K562 (cell line): ENCODE measurements at regions not wholly inside any gene's neighbourhood (a gene's known extent, or its start where the extent isn't known, plus 50 kb on each side); places are given as distances from the start of the nearest gene placed in this dataset.

Source experiments
- ATAC-seq: fragments of 200-7000 bp; cut with Tn5 transposase; 3 replicates; pipeline ENCODE4 v1.9.1; 2020; ENCODE audit warnings: moderate library complexity
- BruUV-seq: library from RNA; stranded (reverse); fragments of 400-500 nt; replicated peaks from 2 replicates; lab custom pipeline; 2021; lab: Mats Ljungman, UMichigan
- CTCF ChIA-PET: fragments of 300-600 bp; formaldehyde crosslinking; extraction: SDS; loops from one replicate; lab custom pipeline; 2021; ENCODE audit warnings: low intra/inter-chr PET ratio; lab: Yijun Ruan, JAX
- POLR2A ChIA-PET: fragments of 300-600, 350-650 bp; sonication (Branson Sonifier 250); formaldehyde crosslinking; extraction: SDS; loops from one replicate; lab custom pipeline; 2021; ENCODE audit warnings: antibody characterized with exemption, inconsistent platforms; lab: Yijun Ruan, JAX
- DNase-seq, 4 experiments: peaks; one replicate each; pipeline versions ENCODE4 v3.0.0 to v3.0.0-alpha.2; 2011 to 2018; ENCODE audit warnings: low spot score in 3 of 4, mixed read lengths in 3 of 4; ENCODE audit errors: extremely low read depth in 1 of 4
- FAIRE-seq: peaks from 2 replicates; lab custom pipeline; 2011; peaks lifted over from hg19 to GRCh38; lab: Jason Lieb, UNC
- H2AFZ ChIP-seq: 2 replicates; pipeline ENCODE4 v1.6.0; 2011; ENCODE audit warnings: low read depth, low read length, control low read depth, inconsistent platforms
- H3K27ac ChIP-seq: fragments of 200-600 bp; 3 replicates; pipeline ENCODE4 v1.8.0; 2011; ENCODE audit warnings: low read depth, mild to moderate bottlenecking, control low read depth, inconsistent platforms, low read length, moderate library complexity, mixed read lengths; ENCODE audit errors: extremely low read depth
- H3K27me3 ChIP-seq, 2 experiments: fragments of 300-600 bp in 1 of 2; 2 replicates in 1 of 2; 3 replicates in 1 of 2; pipeline versions ENCODE4 v1.6.0 to v1.8.0; 2011; ENCODE audit warnings: inconsistent platforms in 2 of 2, low read length in 2 of 2, mild to moderate bottlenecking in 1 of 2, mixed read lengths in 1 of 2, moderate library complexity in 1 of 2; ENCODE audit not compliant: control insufficient read depth in 2 of 2, insufficient read depth in 2 of 2
- H3K36me3 ChIP-seq: fragments of 300-600 bp; 3 replicates; pipeline ENCODE4 v1.8.0; 2011; ENCODE audit warnings: mild to moderate bottlenecking, low read length, inconsistent platforms; ENCODE audit not compliant: control insufficient read depth, insufficient read depth
- H3K4me1 ChIP-seq, 2 experiments: fragments of 200-600 bp in 1 of 2; replicated peaks in 1 of 2; 2 replicates in 1 of 2; 3 replicates in 1 of 2; pipeline versions ENCODE4 v1.5.1 to v1.8.0; 2011; ENCODE audit warnings: inconsistent platforms in 2 of 2, low read length in 2 of 2, mild to moderate bottlenecking in 1 of 2, mixed read lengths in 1 of 2, moderate library complexity in 1 of 2; ENCODE audit not compliant: control insufficient read depth in 2 of 2, insufficient read depth in 2 of 2
- H3K4me2 ChIP-seq: 2 replicates; pipeline ENCODE4 v1.6.1; 2011; ENCODE audit warnings: low read length, control low read depth, inconsistent platforms, mixed read lengths; ENCODE audit not compliant: insufficient read depth
- H3K4me3 ChIP-seq: fragments of 200-600 bp; sonication (generic), shearing (Covaris generic); 2 replicates; pipeline ENCODE4 v1.5.1; 2016; ENCODE audit warnings: control low read depth, inconsistent platforms
- H3K79me2 ChIP-seq: fragments of 200-600 bp; 3 replicates; pipeline ENCODE4 v1.8.0; 2011; ENCODE audit warnings: low read length, inconsistent platforms; ENCODE audit not compliant: control insufficient read depth, insufficient read depth
- H3K9ac ChIP-seq, 2 experiments: 2 replicates each; pipeline versions ENCODE4 v1.6.0 to v1.6.1; 2011; ENCODE audit warnings: low read depth in 2 of 2, low read length in 2 of 2, control low read depth in 1 of 2, inconsistent platforms in 1 of 2, mild to moderate bottlenecking in 1 of 2, mixed read lengths in 1 of 2; ENCODE audit not compliant: insufficient read depth in 1 of 2
- H3K9me1 ChIP-seq: one replicate; pipeline ENCODE4 v1.6.0; 2011; ENCODE audit warnings: inconsistent platforms, mild to moderate bottlenecking, low read length, moderate library complexity; ENCODE audit not compliant: control insufficient read depth, insufficient read depth
- H3K9me3 ChIP-seq: replicated peaks from 2 replicates; pipeline ENCODE4 v1.5.1; 2011; ENCODE audit warnings: low read depth, low read length, inconsistent platforms; ENCODE audit not compliant: control insufficient read depth, insufficient read depth
- H4K20me1 ChIP-seq: replicated peaks from 2 replicates; pipeline ENCODE4 v1.6.1; 2011; ENCODE audit warnings: low read length, inconsistent platforms, mixed read lengths; ENCODE audit not compliant: control insufficient read depth, insufficient read depth
- GATAD2A ChIP-seq: fragments of 450-650 bp; IDR thresholded peaks from 2 replicates; pipeline ENCODE4 v1.6.1; 2017
- MECOM ChIP-seq: fragments of 250-450 bp; sonication (Bioruptor Pico); IDR thresholded peaks from 2 replicates; pipeline ENCODE4 v1.8.0; 2022; ENCODE audit warnings: inconsistent platforms
- MEF2A ChIP-seq: IDR thresholded peaks from 2 replicates; pipeline ENCODE4 v1.6.1; 2011; ENCODE audit warnings: low read depth, mild to moderate bottlenecking, low read length, moderate library complexity; ENCODE audit not compliant: control insufficient read depth
- SREBF1 ChIP-seq: fragments of 150-350 bp; IDR thresholded peaks from 2 replicates; pipeline ENCODE4 v1.6.1; 2014; ENCODE audit warnings: antibody characterized with exemption, low read depth, low read length, borderline replicate concordance
- TRIM24 ChIP-seq, 2 experiments: fragments of 450-650 bp; IDR thresholded peaks; 2 replicates each; pipeline ENCODE4 v1.6.1; 2016
- ZNF165 ChIP-seq: fragments of 250-450 bp; sonication (Bioruptor Pico); IDR thresholded peaks from 2 replicates; pipeline ENCODE4 v1.4.0; 2020; ENCODE audit warnings: borderline replicate concordance
- ZNF512 ChIP-seq: IDR thresholded peaks from 2 replicates; pipeline ENCODE4 v1.6.1; 2016; ENCODE audit warnings: missing genetic modification characterization, missing compliant biosample characterization
- ZNF518B ChIP-seq: fragments of 250-450 bp; sonication (Bioruptor Pico); IDR thresholded peaks from 2 replicates; pipeline ENCODE4 v1.5.0; 2021; ENCODE audit warnings: mild to moderate bottlenecking, moderate library complexity
- ZNF76 ChIP-seq: fragments of 250-450 bp; sonication (Bioruptor Pico); IDR thresholded peaks from 2 replicates; pipeline ENCODE4 v1.4.0; 2020; ENCODE audit warnings: mild to moderate bottlenecking, moderate library complexity, borderline replicate concordance
- ZNF830 ChIP-seq: fragments of 250-450 bp; sonication (Bioruptor Pico); IDR thresholded peaks from 2 replicates; pipeline ENCODE4 v1.5.0; 2021; ENCODE audit warnings: mild to moderate bottlenecking
- WGBS: fragments of 100-300 bp; shearing (Covaris generic); methylation state at CpG from one replicate; pipeline ENCODE4 v1.1.6; 2016; ENCODE audit warnings: low coverage, mixed read lengths; ENCODE audit not compliant: insufficient coverage; ENCODE audit errors: missing lambda C conversion rate; 5-methylcytosine and 5-hydroxymethylcytosine counted together
- in situ Hi-C: fragments of 300-500 bp; cut with MboI; formaldehyde crosslinking; loops from 4 replicates; pipeline ENCODE4 v1.15.0; 2018; ENCODE audit warnings: inconsistent platforms, mixed read lengths
- intact Hi-C: fragments of 100-400 bp; cut with micrococcal nuclease; formaldehyde crosslinking; loops from 2 replicates; pipeline ENCODE4 v1.14.2; 2022

- in situ Hi-C loops (no loop called here), intact Hi-C loops (no loop called here)
- H3K9me1 ChIP-seq = no peaks in the 10 kb centered on the region
- H3K79me2 ChIP-seq = no peaks in the 10 kb centered on the region
- ATAC-seq = no peak
- WGBS = 1% methylated on average over 5 of the region's 5 CpGs
- no peak for DNase-seq
- H3K9ac ChIP-seq = no peak overlapping the region
- TF ChIP-seq SREBF1 (no peak), TRIM24 (IDR thresholded peaks at IDR 0.05) (no peak), ZNF830 (CRISPR knock-in tag) (no peak), ZNF512 (no peak), MEF2A (no peak), GATAD2A (no peak), ZNF518B (no peak), ZNF76 (CRISPR knock-in tag) (no peak), MECOM (CRISPR knock-in tag) (no peak), ZNF165 (CRISPR knock-in tag) (no peak)
- no peak overlapping the region for H3K27ac ChIP-seq
- no peaks in the 10 kb centered on the region for H3K36me3 ChIP-seq
- no peak overlapping the region for H2AFZ ChIP-seq
- POLR2A ChIA-PET = no interaction called here
- no peak for FAIRE-seq
- H3K4me1 ChIP-seq = no peaks in the 10 kb centered on the region
- H3K4me2 ChIP-seq = no peak overlapping the region
- no TSS peak for BruUV-seq
- no peaks in the 10 kb centered on the region for H3K27me3 ChIP-seq
- H4K20me1 ChIP-seq = no peaks in the 10 kb centered on the region
- no peak overlapping the region for H3K4me3 ChIP-seq
- CTCF ChIA-PET = no interaction called here
- H3K9me3 ChIP-seq = no peaks in the 10 kb centered on the region; the same call in 1 of the 2 replicates
Measured at GRCh38 chr1:73832276-73833181, 365.4 kb downstream of the LRRIQ3 start.
